ENCODE measurements at regions not wholly inside any gene's neighbourhood (a gene's known extent, or its start where the extent isn't known, plus 50 kb on each side); places are given as distances from the start of the nearest gene placed in this dataset.
A peak's percentile ranks its signal among the peaks of the same experiment; 100 is the strongest.

DNA sequence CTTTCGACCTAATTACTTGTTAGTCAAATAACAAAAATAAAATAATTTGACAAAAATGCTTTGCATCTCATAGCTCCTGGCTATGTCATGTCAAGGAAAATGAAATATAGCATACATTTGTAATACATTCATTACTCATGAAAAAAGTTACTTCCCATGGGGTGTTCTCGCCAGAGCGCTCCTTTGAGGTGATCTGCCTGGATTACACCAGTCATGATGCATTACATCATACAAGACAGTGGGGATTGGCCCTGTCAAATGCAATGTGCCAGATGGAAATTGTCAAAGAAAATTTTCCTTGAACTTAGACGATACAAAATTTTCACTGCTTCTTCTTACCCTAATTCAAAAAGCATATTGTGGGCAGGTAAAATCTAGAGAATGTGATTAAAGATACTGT is 215.6 kb upstream of the B3GALT2 start:
- H3K4me3 ChIP-seq = no peak overlapping the region
- ATAC-seq (no peak), DNase-seq (ENCODE audit: low read depth in 1 of 2, low spot score in 1 of 2) (no peak), FAIRE-seq (no peak)
- POLR2A ChIA-PET = no interaction called here
- no peak overlapping the region for H3K4me2 ChIP-seq
- TF ChIP-seq SREBF2 (IDR thresholded peaks at IDR 0.05) (no peak), MAX (IDR thresholded peaks at IDR 0.05) (no peak), HMGXB4 (CRISPR knock-in tag; IDR thresholded peaks at IDR 0.05; ENCODE audit: borderline replicate concordance) (no peak), BHLHE40 (IDR thresholded peaks at IDR 0.05; ENCODE audit: low read depth, low read length) (no peak), CEBPB (IDR thresholded peaks at IDR 0.05) (no peak), TFCP2L1 (CRISPR knock-in tag; IDR thresholded peaks at IDR 0.05) (no peak), CHD4 (IDR thresholded peaks at IDR 0.05; ENCODE audit: borderline replicate concordance) (no peak), POLR2A (IDR thresholded peaks at IDR 0.05; ENCODE audit: low read length) (no peak), POLR2AphosphoS2 (conservative IDR thresholded peaks at IDR 0.05; ENCODE audit: low read length) (no peak)
- H3K27ac ChIP-seq = no peak overlapping the region
- no peaks in the 10 kb centered on the region for H3K9me3 ChIP-seq
- CTCF ChIA-PET = no interaction called here
- H3K4me1 ChIP-seq = peaks cover 2% of the 10 kb centered on the region; the same call in 1 of the 3 replicates
- 80% methylated on average over 4 of the region's 4 CpGs for WGBS (ENCODE audit: missing lambda C conversion rate)

GRCh38 chr1:193394336-193394735 is 207.9 kb upstream of the B3GALT2 start:
- DNase-seq (ENCODE audit: low read depth in 1 of 2, low spot score in 1 of 2) (no peak), ATAC-seq (no peak), FAIRE-seq (no peak)
- WGBS (ENCODE audit: missing lambda C conversion rate) = 83% methylated on average over 1 of the region's 1 CpG
- Histone ChIP-seq H3K9me3 (no peaks in the 10 kb centered on the region), H3K4me2 (no peak overlapping the region), H3K4me1 (no peaks in the 10 kb centered on the region), H3K4me3 (no peak overlapping the region), H3K27ac (no peak overlapping the region)
- TF ChIP-seq POLR2A (IDR thresholded peaks at IDR 0.05; ENCODE audit: low read length) (no peak), POLR2AphosphoS2 (conservative IDR thresholded peaks at IDR 0.05; ENCODE audit: low read length) (no peak), EHMT2 (IDR thresholded peaks at IDR 0.05; ENCODE audit: low read depth) (no peak), REST (IDR thresholded peaks at IDR 0.05) (no peak)
- POLR2A ChIA-PET = no interaction called here
- CTCF ChIA-PET = no interaction called here

GRCh38 chr1:193392686-193393085 is 206.3 kb upstream of the B3GALT2 start:
- no peaks in the 10 kb centered on the region for H3K9me3 ChIP-seq
- ChIA-PET POLR2A (no interaction called here), CTCF (no interaction called here)
- H3K4me3 ChIP-seq = no peak overlapping the region
- FAIRE-seq = no peak
- H3K27ac ChIP-seq = no peak overlapping the region
- WGBS (ENCODE audit: missing lambda C conversion rate) = 100% methylated on average over 1 of the region's 1 CpG
- peak in 1 of 2 experiments; percentile 12 for DNase-seq (ENCODE audit: low read depth in 1 of 2, low spot score in 1 of 2)
- no peaks in the 10 kb centered on the region for H3K4me1 ChIP-seq
- no peak for ATAC-seq
- TF ChIP-seq RNF2 (IDR thresholded peaks at IDR 0.05; ENCODE audit: borderline replicate concordance, low read depth) = no peak
- no peak for TF ChIP-seq FOXS1 (CRISPR knock-in tag; IDR thresholded peaks at IDR 0.05)
- peak; percentile 29 to 40; a peak in 3 of 5 replicates for TF ChIP-seq RAD21 (conservative IDR thresholded peaks at IDR 0.05 in 1 of 2, IDR thresholded peaks at IDR 0.05 in 1 of 2)
- no peak for TF ChIP-seq CHD2 (IDR thresholded peaks at IDR 0.05; ENCODE audit: low read length, partially characterized antibody)
- no peak for TF ChIP-seq ZNF302 (CRISPR knock-in tag; IDR thresholded peaks at IDR 0.05)
- TF ChIP-seq CBX8 (IDR thresholded peaks at IDR 0.05) = no peak
- no peak for TF ChIP-seq EHF (CRISPR knock-in tag; IDR thresholded peaks at IDR 0.05)
- no peak for TF ChIP-seq RFX5 (IDR thresholded peaks at IDR 0.05)
- H3K4me2 ChIP-seq = no peak overlapping the region

All from A549 (cell line).